ENCODE measurements at regions not wholly inside any gene's neighbourhood (a gene's known extent, or its start where the extent isn't known, plus 50 kb on each side); places are given as distances from the start of the nearest gene placed in this dataset.
"Not testable (repeated sequence)": the region's sequence is repeated elsewhere in the genome, so short reads cannot be mapped to it uniquely, and the experiment has no call there.

DNA sequence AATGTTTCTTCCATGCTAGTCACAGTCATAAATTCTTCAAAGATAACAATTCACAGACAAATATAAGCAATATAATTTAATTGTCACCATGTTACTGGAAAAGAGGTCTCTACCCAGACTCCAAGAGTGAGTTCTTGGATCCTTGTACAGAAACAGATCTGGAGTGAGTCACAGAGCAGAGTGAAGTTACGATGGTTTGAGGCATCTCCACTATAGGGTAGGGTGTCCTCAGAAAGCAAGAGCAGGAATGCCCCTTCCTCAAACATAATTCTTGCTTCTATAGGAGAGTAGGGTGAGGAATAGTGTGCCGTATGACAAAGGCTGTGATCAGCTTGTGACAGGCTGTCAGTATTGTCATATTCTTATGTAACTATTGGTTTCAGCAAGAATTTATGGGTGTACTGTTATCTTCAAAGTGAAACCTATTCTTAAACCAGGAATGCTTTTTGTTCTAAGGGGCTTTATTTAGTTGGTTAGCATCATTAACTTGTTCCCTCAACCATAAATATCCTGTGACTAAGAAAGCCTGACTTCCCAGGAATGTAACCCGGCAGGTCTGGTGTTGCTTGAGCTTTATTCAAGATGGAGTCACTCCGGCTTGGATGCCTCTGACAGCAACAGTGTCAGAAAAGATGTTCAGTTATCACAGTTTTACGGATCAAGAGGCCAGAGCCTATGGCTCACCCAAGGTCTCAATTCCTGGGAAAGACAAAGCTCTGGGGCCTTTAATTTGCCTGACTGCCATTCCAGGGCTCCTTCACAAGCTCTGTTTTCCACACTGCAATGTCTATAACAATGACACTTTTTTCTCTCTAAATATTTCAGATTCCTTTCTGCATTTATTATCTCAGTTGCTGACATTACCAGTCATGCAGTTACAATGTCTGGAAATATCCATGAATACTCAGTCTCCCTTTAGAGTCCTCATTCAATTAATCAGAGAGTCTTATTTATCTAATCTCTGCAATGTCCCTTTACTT is 298.6 kb downstream of the C6orf118 start:
- DNase-seq (ENCODE audit: low read depth): peak; percentile 73

DNA sequence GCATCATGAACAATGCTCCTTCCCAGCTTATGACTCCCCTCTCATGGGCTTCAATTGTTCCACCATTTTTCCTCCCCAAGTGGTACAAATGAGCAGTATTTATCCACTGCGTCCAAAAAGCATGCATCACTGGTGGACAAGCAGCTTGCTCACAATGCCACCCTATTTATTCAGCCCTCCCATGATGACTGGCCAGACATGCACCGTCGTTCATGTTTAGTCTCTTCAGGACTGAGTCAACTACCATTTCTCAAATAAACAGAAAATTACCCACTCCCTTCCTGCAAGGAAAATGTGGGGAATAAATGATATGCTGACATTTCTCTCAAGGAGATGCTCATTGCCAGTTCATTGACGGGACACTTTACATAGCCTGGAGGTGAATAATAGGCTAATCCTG is 300.4 kb downstream of the C6orf118 start:
- no peak for DNase-seq (ENCODE audit: low read depth)

DNA sequence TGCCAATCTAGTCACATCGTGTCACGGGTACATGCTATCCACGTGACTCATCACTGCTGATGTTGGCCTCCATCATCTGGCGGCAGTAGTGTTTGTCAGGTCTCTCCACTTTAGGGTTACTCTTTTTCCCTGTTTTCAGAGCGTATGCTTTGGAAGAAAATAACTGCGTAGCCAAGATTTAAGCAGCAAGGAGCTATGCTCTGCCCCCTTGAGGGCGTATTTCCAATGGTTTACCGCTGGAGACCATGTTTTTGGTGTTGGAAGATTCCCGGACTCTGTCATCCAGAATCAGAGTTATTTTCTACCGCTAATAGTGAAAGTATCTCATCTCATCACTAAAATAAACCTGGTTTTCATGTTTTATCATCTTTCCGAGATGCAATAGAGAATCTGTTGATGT is 306.5 kb downstream of the C6orf118 start:
- DNase-seq (ENCODE audit: low read depth): no peak

DNA sequence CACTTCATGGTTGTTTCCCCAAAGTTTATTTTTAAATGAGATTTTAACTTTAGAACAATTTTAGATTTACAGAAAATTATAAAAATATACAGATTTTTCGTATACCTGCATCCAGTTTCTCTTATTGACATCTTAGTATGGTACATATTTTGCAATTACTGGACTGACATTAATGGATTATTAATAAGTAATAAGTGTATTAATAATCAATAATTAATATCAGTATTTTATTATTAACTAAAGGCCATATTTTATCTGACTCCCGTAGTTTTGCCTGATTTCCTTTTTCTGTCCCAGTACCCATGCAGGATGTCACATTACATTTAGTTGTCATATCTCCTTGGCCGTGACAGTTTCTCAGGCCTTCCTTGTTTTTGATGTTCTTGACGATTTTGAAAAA is 307.0 kb downstream of the C6orf118 start:
- DNase-seq (ENCODE audit: low read depth): no peak

DNA sequence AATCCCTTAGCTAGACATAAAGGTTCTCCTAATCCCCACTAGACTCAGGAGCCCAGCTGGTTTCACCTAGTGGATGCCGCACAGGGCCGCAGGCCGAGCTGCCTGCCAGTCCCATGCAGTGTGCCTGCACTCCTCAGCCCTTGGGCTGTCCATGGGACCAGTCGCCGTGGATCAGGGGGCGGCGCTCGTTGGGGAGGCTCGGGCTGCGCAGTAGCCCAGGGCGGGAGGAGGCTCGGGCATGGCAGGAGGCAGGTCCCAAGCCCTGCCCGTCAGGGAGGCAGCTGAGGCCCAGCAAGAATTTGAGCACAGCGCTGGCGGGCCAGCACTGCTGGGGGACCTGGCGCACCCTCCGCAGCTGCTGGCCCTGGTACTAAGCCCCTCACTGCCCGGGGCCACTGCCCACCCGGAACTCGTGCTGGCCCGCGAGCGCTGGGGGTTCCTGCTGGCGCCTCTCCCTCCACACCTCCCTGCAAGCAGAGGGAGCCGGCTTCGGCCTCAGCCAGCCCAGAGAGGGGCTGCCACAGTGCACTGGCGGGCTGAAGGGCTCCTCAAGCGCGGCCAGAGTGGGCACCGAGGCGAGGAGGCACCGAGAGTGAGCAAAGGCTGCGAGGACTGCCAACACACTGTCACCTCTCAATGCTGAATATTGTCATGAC is 307.8 kb downstream of the C6orf118 start:
- no peak for DNase-seq (ENCODE audit: low read depth)

DNA sequence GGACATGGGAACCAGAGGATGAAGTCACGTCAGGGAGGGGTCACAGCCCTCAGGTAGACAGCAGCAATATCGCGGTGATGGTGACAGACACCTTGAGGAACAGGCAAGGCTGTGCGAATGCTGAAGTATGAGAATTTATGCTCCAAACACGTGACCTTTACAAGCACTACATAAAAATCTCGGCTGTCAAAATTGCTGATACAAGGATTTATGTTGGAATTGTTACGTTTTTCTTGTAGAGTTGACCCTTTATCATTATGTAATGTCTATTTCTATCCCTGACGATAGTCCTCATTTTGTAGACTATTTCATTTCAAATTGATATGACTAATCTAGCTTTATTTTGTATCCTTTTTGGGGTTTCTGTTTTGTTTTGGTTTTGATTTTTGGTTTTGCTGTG is 311.1 kb downstream of the C6orf118 start:
- DNase-seq (ENCODE audit: low read depth): no peak

DNA sequence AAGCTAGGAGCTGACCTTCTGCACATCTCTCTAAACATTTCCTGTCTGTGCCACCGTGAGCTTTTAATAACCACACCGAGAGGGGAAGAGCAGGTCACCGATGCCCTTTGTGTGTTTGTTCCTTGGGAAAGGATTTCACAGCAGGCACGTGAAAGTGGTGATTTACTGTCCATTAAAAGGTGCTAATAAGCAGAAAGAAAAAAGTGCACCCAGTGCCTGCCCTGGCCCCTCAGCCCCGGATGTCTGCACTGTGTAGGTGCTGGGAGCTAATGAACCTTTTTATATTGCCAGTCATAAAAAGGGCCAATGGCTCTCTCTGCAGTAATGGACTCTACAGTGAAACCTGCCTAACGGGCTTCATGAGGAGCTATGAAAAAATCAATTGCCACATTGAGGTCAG is 312.6 kb downstream of the C6orf118 start:
- no peak for DNase-seq (ENCODE audit: low read depth)

DNA sequence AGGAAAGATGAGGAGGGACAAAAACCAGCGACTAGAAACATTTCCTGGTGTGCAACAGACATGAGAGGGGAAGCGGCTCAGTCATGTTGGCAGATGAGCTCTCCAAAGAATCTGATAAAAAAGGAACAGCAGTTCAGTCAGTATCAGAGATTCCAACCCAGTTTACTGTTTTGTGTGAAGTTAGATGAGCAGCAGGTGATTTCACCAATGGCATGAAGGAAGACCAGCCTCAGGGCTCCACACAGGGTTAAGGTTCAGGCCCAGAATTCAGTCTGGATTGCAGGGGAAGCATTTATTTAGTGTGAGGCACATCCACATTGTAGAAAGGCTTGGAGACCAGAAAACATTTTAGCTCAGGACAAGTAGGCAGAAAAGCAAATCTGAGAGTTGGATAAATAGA is 317.8 kb downstream of the C6orf118 start:
- DNase-seq (ENCODE audit: low read depth): no peak

DNA sequence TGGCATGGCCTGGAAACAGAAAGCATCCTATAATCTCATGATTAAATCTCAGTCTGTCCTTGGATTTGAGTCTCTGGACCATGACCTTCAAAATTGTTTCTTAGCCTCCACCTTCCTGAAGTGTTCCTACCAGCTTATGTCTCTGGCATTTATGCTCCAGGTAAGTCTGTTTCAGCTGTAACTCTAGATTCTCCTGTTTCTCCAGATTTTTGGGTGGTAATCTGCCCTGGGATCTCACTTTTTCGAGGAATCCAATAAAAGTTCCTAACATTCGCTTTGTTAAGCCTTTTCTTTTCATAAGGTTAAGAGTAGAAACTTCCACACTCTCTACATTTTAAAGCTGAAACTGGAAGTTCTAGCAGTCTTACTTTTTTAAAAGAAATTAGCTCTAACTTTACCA is 318.5 kb downstream of the C6orf118 start:
- DNase-seq (ENCODE audit: low read depth): no peak

DNA sequence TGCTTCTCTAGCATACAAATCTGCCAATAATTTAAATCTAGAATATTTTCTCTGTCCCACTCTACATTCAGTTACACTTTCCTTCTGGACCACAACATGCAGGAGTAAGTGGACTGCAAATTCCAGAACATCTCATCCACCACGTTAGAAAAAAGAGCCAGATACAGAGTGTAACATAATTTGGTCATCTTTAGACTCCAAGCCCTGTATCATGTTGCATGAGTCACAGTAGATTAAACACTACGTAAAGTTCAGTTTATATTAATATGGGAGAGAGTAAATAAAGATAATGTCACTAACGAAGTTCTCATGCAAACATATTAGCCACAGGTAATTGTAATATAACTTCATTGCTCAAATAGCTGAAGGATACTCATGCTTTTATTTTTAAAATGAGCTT is 327.0 kb downstream of the C6orf118 start:
- DNase-seq (ENCODE audit: low read depth): no peak

DNA sequence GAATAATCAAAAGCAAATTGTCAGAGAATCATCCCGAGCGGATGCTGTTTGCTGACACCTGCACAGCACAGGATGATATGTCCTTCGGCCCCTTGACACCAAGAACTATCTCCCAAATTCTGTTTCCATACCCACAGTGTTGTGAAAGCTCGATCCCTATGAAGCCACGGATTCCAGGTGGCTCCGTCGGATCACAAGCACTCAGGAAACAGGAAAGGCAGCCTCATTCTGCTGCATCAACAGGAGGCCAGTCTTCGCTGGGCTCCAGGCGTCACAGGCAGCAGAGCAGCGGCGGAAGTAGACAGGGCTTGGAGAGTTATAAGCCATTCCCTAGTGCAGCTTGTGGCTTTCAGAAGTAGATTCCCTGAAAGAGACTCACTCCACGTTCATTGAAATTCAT is 342.3 kb downstream of the C6orf118 start:
- DNase-seq (ENCODE audit: low read depth): no peak

DNA sequence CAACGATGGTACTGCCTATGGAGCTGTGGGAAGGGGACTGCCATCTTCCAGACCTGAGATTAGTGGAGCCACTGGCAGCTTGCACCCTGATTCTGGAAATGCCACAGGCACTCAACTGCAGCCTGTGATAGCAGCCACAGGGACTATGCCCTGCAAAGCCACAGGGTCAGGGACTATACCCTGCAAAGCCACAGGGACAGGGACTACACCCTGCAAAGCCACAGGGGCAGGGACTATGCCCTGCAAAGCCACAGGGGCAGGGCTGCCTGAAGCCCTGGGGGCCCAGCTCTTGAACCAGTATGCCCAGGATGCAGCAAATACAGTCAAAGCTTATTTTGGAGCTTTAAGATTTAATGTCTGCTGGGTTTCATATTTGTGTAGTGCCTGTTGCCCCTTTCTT is 346.6 kb downstream of the C6orf118 start:
- DNase-seq (ENCODE audit: low read depth): peak; percentile 38

DNA sequence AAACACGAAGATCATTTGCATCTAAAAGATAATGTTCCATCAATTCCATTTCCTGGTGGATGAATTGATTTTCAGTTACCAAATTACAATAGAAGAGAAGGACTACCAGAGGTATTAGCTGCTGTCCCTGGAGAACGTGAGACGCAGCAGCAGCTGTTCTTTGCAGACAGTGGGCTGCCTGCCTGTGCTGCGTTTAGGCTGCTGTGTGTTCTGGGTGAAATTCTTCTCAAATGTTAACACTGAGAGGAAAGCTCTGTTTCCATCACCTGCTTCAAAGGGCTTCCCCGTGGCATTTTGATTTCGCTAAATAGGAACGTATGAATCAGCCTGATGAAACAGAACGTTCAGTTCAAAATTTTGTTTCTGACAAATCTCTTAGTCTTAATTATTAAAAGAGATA is 362.2 kb downstream of the C6orf118 start:
- peak; percentile 58 for DNase-seq (ENCODE audit: low read depth)

DNA sequence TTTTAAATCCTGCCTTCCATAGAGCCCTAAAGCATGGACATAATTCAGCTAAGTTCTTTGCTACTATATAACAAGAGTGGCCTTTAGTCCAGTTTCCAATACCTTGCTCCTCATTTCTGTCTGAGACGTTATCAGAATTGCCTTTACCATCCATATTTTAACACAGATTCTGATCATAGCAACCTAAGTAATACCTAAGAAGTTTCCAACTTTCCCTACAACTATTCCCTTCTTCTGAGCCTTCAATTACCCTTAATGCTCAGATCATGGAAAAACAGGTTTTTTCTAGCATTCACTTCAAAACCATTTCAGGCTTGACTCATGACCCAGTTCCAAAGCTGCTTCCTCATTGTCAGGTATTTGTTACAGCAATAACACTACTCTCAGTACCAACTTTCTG is 367.1 kb downstream of the C6orf118 start:
- no peak for DNase-seq (ENCODE audit: low read depth)

DNA sequence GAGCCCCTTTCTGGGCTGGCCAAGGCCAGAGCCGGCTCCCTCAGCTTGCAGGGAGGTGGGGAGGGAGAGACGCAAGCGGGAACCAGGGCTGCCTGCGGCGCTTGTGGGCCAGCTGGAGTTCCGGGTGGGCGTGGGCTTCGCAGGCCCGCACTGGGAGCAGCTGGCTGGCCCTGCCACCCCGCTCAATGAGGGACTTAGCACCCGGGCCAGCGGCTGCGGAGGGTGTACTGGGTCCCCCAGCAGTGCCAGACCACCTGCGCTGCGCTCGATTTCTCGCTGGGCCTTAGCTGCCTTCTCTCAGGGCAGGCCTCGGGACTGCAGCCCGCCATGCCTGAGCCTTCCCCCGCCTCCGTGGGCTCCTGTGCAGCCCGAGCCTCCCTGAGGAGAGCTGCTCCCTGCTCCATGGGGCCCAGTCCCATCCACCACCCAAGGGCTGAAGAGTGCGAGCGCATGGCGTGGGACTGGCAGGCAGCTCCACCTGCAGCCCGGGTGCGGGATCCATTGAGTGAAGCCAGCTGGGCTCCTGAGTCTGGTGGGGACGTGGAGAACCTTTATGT is 376.1 kb downstream of the C6orf118 start:
- DNase-seq (ENCODE audit: low read depth): not testable (repeated sequence)

DNA sequence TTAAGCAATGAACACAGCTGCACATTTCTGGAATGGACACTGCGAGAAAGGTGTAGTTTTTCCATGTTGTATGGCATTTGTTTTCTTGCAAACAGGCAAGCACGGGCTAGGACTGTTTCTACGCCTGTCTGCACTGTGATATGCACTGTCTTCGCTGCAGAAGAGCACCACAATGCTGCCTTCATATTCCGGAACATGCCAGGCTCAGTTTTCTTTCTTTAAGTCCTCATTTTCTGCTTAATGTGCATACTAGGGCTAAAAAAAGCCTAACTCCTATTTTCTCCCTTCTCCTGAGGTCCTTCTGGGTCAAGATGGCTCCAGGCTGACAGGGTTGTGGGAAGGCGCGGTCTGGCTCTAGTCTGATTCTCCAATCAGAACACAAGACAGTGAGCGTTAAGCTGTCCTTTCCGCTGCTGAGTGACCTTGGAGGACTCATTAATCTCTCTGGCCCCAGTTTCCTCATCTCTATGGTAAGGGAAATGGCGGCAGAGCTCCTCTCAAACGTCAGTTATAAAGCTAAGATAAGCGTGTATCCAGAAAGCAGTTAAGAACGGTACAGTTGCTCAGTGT is 379.9 kb downstream of the C6orf118 start:
- DNase-seq (ENCODE audit: low read depth): no peak

DNA sequence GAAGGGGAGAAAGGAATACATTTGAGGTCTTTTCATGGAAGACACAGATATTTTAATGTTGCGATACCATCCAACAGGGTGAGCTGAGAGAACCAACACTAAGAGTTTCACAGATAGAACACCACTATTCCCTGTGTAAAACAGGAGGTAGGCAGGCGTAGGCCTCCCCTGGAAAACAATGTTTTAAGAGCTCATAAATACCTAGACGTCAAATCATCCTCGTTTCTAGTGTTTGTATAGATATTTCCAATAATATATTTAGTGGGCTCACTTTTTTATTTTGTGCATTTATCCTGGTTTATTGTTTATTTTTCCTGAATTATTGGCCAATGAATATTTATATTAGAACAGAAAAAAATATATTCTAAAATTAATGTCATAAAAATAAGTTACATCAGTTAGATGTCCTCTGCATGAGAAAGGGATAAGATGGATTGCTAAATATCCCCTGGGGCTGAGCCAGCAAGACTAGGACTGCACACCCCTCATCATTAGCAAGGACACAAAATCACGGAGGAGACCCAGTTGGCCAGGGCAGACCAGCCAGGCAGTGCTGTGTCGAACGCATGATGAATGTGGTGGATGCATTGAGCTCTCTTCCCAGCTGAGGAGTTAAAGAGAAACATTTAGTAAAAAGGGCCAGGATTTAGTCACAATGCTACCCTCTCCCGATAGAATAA is 380.5 kb downstream of the C6orf118 start:
- DNase-seq (ENCODE audit: low read depth): no peak

DNA sequence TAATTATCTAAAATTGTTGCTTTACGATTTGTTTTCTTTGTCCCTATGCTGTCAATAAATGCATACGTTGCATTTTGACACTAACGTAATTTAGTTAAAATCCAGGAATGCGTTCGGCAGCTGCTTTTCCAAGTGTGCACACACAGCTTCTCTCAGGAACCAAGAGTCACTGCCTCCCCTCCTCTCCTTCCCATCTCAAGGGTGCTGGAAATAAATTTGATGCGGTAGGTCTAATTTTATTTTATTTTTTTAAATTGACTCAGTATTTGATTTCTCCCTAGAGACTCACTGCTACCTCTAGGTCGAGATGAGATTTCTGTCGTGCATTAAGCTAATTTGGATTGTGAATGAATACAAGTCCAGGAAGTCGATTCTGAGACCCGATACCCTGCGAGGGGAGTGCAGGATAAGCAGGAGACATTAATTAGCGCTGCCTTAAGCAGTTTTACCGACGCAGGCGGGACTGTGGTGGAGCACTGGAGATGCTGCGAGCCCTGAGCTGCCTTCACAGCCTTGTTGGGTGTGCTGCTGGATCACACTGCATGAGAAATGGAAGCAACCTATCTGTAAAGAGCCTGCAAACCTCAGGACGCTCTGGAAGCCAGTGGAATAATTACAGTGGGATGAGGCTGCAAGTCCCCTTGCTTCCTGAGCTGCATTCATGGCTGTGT is 381.2 kb downstream of the C6orf118 start:
- DNase-seq (ENCODE audit: low read depth): no peak

DNA sequence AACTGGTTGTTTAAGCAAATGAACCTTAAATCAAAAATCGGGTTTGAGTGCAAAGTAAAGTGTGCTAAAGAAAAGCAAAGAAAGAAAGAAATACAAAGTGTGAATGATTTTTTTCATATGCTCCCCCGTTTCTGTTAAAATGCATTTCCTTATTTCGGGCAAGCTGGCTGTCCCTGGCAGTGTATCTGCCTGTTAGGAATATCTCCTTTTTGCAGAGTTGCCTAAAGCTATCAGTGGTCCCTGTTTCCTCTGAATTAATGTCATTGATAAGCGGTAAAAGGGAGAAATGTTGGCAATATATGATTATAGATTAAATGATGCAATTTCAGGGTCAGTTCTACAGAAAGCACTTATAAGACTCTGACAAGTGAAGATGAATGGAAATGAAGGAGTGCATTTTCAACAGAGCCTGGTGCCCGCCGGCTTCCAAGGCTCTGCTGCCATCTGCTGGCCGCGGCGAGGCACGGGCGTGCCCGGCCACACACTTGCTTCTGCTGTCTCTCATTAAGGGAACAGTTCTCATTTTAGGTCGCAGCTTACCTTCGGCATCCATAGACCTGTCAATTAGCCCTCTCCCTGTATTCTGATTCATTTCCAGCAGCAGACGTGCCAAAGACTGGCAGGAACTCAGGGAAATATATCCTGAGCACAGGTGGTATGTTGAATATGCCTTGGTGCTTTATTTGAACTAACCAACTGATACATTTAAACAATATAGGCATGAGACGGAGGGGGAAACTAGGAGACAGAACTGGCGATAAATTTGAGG is 381.9 kb downstream of the C6orf118 start:
- DNase-seq (ENCODE audit: low read depth): peak; percentile 65

DNA sequence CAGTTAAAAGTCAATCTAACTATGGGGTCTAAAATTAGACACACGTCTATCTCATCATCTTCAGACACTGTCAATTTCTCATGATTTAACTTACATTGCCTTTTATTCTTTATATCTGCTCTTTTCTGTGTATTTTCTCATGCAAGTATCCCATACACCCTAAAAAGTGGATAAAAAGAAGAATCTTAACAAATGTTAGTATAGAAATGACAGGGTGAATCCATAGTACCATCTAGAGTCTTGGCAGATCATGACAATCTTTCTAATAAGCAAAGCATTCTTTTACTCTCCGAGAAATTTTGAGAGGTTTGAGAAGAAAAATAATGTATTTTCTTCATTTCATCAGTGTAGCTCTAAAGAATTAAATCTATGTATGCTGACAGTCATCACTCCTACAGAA is 382.7 kb downstream of the C6orf118 start:
- no peak for DNase-seq (ENCODE audit: low read depth)
